Spleen (tissue), 11 donors: ENCODE measurements at regions not wholly inside any gene's neighbourhood (a gene's known extent, or its start where the extent isn't known, plus 50 kb on each side); places are given as distances from the start of the nearest gene placed in this dataset.

Experiments
- DNase-seq: peaks from one replicate; pipeline ENCODE4 v3.0.0-alpha.2; 2020
- H3K27ac ChIP-seq, 8 donors: fragments of 200-600 bp; sonication (generic) in 7 of 8; 1 replicate in 4 of 8; 2 replicates in 4 of 8; pipeline versions ENCODE4 v1.5.0 to v1.8.0; 2016 to 2021; ENCODE audit warnings: inconsistent platforms in 4 of 8, mild to moderate bottlenecking in 4 of 8, moderate library complexity in 1 of 8
- H3K27me3 ChIP-seq, 7 donors: fragments of 200-600 bp; sonication (generic) in 6 of 7; replicated peaks in 1 of 7; 1 replicate in 4 of 7; 2 replicates in 3 of 7; pipeline versions ENCODE4 v1.5.0 to v1.8.0; 2016 to 2021; ENCODE audit warnings: inconsistent platforms in 3 of 7, mild to moderate bottlenecking in 1 of 7
- H3K36me3 ChIP-seq, 6 donors: fragments of 200-600 bp; sonication (generic) in 5 of 6; 1 replicate in 4 of 6; 2 replicates in 2 of 6; pipeline versions ENCODE4 v1.5.0 to v1.8.0; 2016 to 2021; ENCODE audit warnings: inconsistent platforms in 2 of 6
- H3K4me1 ChIP-seq, 6 donors: fragments of 200-600 bp; sonication (generic) in 5 of 6; 1 replicate in 3 of 6; 2 replicates in 3 of 6; pipeline versions ENCODE4 v1.5.0 to v1.8.0; 2016 to 2021; ENCODE audit warnings: inconsistent platforms in 3 of 6
- H3K4me3 ChIP-seq, 8 donors: fragments of 200-600 bp; sonication (generic) in 7 of 8; 1 replicate in 4 of 8; 2 replicates in 4 of 8; pipeline versions ENCODE4 v1.5.0 to v1.8.0; 2016 to 2021; ENCODE audit warnings: inconsistent platforms in 4 of 8, mild to moderate bottlenecking in 4 of 8, moderate library complexity in 2 of 8
- H3K9me3 ChIP-seq, 8 donors: fragments of 200-600 bp; sonication (generic) in 7 of 8; 1 replicate in 4 of 8; 2 replicates in 4 of 8; pipeline versions ENCODE4 v1.5.0 to v1.8.0; 2016 to 2021; ENCODE audit warnings: inconsistent platforms in 4 of 8
- POLR2A ChIP-seq, 3 donors: fragments of 450-650 bp; IDR thresholded peaks; one replicate each; pipeline ENCODE4 v1.5.1; 2017; ENCODE audit warnings: antibody characterized with exemption in 3 of 3, mild to moderate bottlenecking in 1 of 3
- POLR2AphosphoS5 ChIP-seq, 3 donors: sonication (generic); formaldehyde crosslinking; IDR thresholded peaks; one replicate each; pipeline ENCODE4 v1.5.1; 2017; ENCODE audit warnings: antibody characterized with exemption in 3 of 3
- WGBS, 5 donors: extraction: QIAGEN DNeasy Blood & Tissue Kit in 3 of 5; methylation state at CpG; one replicate each; pipeline versions ENCODE4 v1.1.5 to v1.1.7; 2013 to 2018; 5-methylcytosine and 5-hydroxymethylcytosine counted together
- intact Hi-C: fragments of 100-400 bp; cut with DNase I; formaldehyde crosslinking; loops from one replicate; pipeline ENCODE4 v1.15.0; 2023; ENCODE audit warnings: low total_unique reads
- TF ChIP-seq, protein P1 (sequence below), 11 experiments: fragments of 200-600 bp in 7 of 11; fragments of 450-650 bp in 4 of 11; sonication (generic) in 4 of 11; IDR thresholded peaks in 8 of 11; conservative IDR thresholded peaks in 3 of 11; 1 replicate in 7 of 11; 2 replicates in 4 of 11; pipeline versions ENCODE4 v1.4.0 to v1.8.0; 2016 to 2021; ENCODE audit warnings: antibody characterized with exemption in 11 of 11, inconsistent platforms in 4 of 11, mild to moderate bottlenecking in 1 of 11
- donor health status: healthy with polysubstance abuse.
- donor health status: DM: no; HTN: no; CAD: no; lungs with moderate emphysema.
- donor health status: DM: no; HTN: no; CAD: no.
- donor health status: Bipolar disorder and iron deficiency.
- donor health status: healthy.
- donor health status: DM: no; HTN: no; CAD: no.
- donor health status: DM: yes; HTN: yes; CAD: no.

DNA sequence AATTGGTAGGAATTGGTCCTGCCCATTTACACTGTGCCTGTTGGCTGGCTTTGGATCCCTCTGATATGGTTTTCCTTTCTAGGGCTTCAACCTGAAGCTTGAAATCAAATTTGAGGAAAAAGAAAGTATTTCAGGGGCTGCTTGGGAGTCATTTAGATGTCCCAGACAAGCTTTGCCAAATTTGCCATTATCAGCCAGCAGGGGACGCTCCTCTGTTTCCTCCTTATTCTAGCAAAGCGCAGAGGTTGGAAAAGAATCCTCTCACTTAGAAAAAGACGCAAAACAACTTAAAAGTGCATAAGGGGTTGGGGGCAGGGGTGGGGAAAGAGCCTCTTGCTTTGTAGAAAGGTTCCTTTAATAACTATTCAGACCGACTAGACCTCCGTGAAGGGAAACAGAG, 1211.1 kb upstream of the PCDH20 start:
- Histone ChIP-seq H3K36me3 (no peaks in the 10 kb centered on the region), H3K27ac (no peak overlapping the region), H3K4me1 (no peaks in the 10 kb centered on the region), H3K9me3 (peaks cover 0 to 28% (median 14%) of the 10 kb centered on the region in 8 donors), H3K4me3 (no peak overlapping the region), H3K27me3 (no peaks in the 10 kb centered on the region)
- TF ChIP-seq, protein P1, sequence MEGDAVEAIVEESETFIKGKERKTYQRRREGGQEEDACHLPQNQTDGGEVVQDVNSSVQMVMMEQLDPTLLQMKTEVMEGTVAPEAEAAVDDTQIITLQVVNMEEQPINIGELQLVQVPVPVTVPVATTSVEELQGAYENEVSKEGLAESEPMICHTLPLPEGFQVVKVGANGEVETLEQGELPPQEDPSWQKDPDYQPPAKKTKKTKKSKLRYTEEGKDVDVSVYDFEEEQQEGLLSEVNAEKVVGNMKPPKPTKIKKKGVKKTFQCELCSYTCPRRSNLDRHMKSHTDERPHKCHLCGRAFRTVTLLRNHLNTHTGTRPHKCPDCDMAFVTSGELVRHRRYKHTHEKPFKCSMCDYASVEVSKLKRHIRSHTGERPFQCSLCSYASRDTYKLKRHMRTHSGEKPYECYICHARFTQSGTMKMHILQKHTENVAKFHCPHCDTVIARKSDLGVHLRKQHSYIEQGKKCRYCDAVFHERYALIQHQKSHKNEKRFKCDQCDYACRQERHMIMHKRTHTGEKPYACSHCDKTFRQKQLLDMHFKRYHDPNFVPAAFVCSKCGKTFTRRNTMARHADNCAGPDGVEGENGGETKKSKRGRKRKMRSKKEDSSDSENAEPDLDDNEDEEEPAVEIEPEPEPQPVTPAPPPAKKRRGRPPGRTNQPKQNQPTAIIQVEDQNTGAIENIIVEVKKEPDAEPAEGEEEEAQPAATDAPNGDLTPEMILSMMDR (IDR thresholded peaks at IDR 0.05 in 8 of 11, conservative IDR thresholded peaks at IDR 0.05 in 3 of 11) = no peak
- no peak for TF ChIP-seq POLR2AphosphoS5 (IDR thresholded peaks at IDR 0.05)
- intact Hi-C loops = no loop called here
- DNase-seq = no peak
- WGBS, 5 donors = 40 to 50% (median 47%) methylated on average over 5 of the region's 5 CpGs

DNA sequence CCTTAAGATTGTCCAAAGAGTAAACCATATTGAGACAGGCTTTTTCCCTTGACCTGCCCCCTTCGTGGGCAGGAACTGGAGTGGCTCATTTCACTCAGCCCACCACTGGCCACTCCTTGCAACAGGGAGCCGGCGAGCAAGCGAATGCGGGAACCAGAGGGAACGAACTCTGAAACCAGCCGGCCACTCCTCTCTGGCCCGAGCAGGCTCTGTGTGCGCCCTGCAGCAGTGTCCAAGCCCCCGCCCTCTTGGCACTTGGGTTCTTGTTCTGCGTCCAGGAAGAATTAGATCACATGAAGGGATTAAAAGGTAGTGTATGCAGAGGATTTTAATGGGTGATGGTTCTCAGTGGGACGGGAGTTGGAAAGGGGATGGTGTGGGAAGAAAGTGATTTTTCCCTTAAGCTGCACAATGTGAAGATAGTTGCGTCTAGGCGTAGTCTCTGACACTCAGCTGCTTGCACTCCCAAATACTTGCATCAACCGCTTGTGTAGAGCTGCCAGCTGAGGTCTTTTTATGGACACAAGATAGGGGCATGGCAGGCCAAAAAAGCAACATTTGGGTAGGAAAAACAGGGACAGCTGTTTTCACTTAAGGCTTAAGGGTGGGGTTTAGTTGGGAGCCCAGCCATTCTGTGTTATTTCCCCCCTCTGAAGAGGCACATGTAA, 1209.7 kb upstream of the PCDH20 start:
- peak; percentile 66 for DNase-seq
- no peak overlapping the region for H3K4me3 ChIP-seq
- 87 to 94% (median 92%) methylated on average over 15 of the region's 15 CpGs for WGBS, 5 donors
- H3K27me3 ChIP-seq = no peaks in the 10 kb centered on the region
- H3K9me3 ChIP-seq = peaks cover 0 to 28% (median 16%) of the 10 kb centered on the region in 8 donors
- intact Hi-C loops = no loop called here
- H3K36me3 ChIP-seq = no peaks in the 10 kb centered on the region
- no peaks in the 10 kb centered on the region for H3K4me1 ChIP-seq
- H3K27ac ChIP-seq = no peak overlapping the region
- TF ChIP-seq, protein P1 (IDR thresholded peaks at IDR 0.05 in 8 of 11, conservative IDR thresholded peaks at IDR 0.05 in 3 of 11) = no peak
- TF ChIP-seq POLR2A (IDR thresholded peaks at IDR 0.05) (no peak), POLR2AphosphoS5 (IDR thresholded peaks at IDR 0.05) (no peak)

DNA sequence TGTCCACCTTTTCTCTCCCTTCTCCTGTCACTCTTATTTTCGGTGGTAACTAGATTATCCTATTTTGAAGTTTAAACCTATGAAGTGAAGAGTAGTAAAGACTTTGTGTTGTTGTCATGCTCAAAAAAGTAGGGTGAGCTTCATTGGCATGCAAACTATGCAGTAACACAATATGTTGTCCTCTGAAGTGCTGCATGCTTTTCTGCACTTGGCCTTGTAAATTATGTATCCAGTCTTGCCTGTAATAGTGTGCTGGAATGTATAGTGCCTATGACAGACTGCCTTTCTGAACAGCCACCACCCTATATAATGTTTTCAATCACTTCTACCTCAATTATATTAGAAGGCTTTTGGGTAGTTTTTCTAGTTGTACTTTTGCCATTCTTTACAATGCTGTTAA, 1198.2 kb upstream of the PCDH20 start:
- no peak for DNase-seq
- intact Hi-C loops = no loop called here
- 67 to 86% (median 80%) methylated on average over 1 of the region's 1 CpG for WGBS, 5 donors
- TF ChIP-seq, protein P1 (IDR thresholded peaks at IDR 0.05 in 8 of 11, conservative IDR thresholded peaks at IDR 0.05 in 3 of 11) = no peak
- no peak for TF ChIP-seq POLR2AphosphoS5 (IDR thresholded peaks at IDR 0.05)
- no peak for TF ChIP-seq POLR2A (IDR thresholded peaks at IDR 0.05)
- no peaks in the 10 kb centered on the region for H3K36me3 ChIP-seq
- H3K9me3 ChIP-seq = peaks cover 0 to 22% (median 5%) of the 10 kb centered on the region in 8 donors
- H3K4me3 ChIP-seq = no peak overlapping the region
- H3K4me1 ChIP-seq = no peaks in the 10 kb centered on the region
- no peaks in the 10 kb centered on the region for H3K27me3 ChIP-seq
- H3K27ac ChIP-seq = no peak overlapping the region

DNA sequence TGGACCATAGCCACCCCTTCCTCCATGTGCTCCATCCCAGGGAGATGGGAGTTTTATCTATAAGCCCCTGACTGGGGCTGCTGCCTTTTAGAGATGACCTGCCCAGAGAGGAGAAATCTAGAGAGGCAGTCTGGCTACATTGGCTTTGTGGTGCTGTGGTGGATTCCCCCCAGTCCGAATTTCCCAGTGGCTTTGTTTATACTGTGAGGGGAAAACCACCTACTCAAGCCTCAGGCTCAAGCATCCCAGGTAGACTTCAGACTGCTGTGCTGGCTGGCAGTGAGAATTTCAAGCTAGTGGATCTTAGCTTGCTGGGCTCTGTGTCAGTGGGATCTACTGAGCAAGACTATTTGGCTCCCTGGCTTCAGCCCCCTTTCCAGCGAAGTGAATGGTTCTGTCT, 1195.7 kb upstream of the PCDH20 start:
- no peak overlapping the region for H3K27ac ChIP-seq
- 77 to 100% (median 89%) methylated on average over 2 of the region's 2 CpGs for WGBS, 5 donors
- no peaks in the 10 kb centered on the region for H3K4me1 ChIP-seq
- no peaks in the 10 kb centered on the region for H3K27me3 ChIP-seq
- DNase-seq = no peak
- H3K4me3 ChIP-seq = no peak overlapping the region
- TF ChIP-seq, protein P1 (IDR thresholded peaks at IDR 0.05 in 8 of 11, conservative IDR thresholded peaks at IDR 0.05 in 3 of 11) = no peak
- TF ChIP-seq POLR2A (IDR thresholded peaks at IDR 0.05) (no peak), POLR2AphosphoS5 (IDR thresholded peaks at IDR 0.05) (no peak)
- H3K36me3 ChIP-seq = no peaks in the 10 kb centered on the region
- intact Hi-C loops = no loop called here
- peaks cover 0 to 35% (median 4%) of the 10 kb centered on the region in 8 donors for H3K9me3 ChIP-seq
